NCI-H146 treated with DMSO at 0.1 percent for 48 hours (cell line): ENCODE measurements at regions not wholly inside any gene's neighbourhood (a gene's known extent, or its start where the extent isn't known, plus 50 kb on each side); places are given as distances from the start of the nearest gene placed in this dataset.
"Not testable (repeated sequence)": the region's sequence is repeated elsewhere in the genome, so short reads cannot be mapped to it uniquely, and the experiment has no call there.

Experiments
- DNase-seq: peaks from one replicate; lab custom pipeline; 2025; ENCODE audit not compliant: unreplicated experiment; lab: John Stamatoyannopoulos, UW

DNA sequence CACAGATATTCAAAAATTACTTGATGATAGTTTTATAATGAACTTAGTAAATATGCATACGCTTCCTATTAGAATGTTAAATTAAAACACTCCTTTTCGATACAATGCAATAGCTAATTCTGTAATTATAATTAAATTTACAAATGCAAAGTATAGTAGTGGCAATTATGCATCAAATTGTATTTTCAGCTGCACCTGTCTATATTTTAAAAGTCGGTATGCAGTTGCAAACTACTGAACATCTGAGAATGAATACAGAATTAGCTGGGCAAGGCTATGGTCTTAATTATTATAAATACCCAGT, 110.4 kb upstream of the ARHGAP42 start:
- DNase-seq = no peak

DNA sequence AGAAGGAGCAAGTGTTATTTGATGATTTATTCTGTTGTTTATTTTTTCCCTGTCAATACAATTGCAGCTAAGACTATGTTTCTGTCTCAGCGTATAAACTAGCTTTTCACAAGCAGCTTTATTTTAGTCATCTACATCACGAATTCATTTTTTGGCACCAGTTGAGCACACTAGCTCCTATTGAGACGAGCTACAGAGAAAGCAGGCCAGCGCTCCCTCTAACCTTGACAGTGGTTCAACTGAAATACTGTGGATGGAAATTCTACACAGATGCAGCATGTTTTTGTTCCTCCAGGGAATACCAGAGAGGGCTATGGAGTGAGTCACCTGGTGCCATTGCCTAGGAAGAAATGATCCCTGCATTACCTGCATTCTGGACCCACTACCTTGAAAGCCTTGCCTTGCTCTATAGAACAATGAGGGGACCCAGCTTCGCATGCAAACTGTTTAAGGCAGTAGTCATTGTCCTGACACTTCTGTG, 108.2 kb upstream of the ARHGAP42 start:
- no peak for DNase-seq

DNA sequence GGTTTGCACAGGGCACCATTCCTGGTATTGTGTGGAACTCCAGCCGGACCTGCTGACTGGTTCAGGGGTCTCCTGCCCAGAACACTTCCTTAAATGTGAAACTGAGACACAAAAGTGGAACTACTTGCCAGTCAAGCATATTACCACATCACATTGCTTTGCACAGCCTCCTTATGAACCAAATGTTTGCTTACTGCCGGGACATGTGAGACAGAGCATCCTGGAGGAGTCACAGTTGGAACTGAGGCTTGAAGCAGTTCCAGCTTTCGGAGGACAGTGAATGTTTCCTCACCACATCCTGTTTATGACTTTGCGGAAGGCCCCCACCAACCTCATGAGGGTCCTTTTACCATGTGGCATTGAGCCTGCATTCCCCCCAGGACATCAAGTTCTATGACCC, 105.8 kb upstream of the ARHGAP42 start:
- DNase-seq = no peak

DNA sequence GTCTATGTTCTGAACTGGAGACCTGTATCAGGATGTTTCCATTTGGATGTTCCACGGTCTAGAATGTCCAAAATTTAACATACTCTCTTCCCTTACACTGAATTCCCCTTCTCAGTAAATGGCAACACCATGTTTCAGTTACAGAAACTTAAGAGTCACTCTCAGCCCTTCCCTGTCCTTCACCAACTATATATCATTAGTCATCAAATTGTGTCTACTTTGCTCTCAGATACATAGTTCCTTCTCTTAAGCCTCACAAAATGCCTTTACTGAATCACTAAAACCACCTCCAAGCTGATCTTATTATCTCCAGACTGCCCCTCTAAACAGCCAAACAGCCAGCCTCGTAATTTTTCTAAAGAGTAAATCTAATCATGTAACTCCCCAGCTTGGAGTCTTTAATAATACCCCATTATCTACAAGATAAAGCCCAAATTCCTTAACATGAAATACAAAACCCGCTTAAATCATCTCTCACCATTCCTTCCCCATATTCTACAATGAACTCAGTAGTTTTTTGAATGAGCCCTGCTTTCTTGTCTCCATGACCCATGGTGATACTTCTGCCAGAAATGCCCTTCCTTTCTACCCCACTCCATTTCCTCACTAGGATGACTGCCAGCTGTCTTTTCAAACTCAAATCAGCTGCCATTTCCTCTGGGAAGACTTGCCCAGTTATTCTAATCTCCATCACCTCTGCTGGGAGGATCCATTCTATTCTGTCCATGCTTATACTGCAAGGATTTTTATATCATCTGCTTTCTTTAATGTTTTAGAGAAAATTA, 102.7 kb upstream of the ARHGAP42 start:
- DNase-seq = no peak

DNA sequence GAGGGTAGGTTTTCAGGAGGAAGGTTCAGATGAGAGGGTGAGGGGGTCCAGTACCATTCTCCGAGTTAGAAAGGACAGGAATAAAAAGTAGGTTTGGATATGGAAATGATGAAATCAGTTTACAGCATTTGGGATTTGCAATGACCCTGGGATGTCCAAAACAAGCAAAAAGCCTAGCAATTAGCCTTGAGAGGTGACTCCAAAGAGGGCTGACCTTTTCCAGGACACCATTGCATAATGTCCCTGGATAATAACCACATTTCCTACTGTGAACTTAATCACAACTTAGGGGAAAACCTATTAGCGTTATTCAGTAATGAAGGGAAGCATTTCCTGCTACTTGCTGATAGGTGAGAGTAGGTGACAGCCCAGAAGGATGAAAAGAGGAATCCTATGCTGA, 101.4 kb upstream of the ARHGAP42 start:
- DNase-seq = no peak

DNA sequence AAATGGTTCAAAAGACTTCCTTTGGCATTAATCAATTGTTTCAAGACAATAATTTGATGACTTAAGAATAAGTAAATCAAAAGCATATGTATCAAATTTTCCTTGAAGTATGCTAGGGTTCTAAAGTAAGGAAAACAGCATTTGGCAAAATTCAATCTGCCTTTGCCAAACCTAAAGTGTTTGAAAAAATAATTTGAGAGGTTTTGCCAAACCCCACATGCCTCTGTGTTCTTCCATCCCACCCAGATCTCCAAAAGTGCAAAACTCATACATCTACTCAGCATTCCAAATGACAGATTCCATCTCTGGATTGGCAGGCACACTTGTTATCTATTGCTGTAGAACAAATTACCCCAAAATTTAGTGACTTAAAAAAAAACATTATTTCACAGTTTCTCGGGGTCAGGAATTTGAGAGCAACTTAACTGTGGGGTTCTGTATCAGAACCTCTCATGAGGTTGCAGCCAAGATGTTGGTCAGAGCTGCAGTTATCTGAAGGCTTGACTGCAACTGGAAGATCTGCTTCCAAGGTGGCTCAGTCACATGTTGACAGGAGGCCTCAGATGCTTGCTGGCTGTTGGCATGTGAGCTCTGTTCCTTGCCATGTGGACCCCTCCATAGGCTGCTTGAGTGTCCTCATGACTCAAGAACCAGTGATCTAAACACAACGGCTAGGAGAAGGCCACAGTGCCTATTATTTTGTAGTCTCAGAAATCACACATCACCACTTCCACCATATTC, 100.6 kb upstream of the ARHGAP42 start:
- no peak for DNase-seq

DNA sequence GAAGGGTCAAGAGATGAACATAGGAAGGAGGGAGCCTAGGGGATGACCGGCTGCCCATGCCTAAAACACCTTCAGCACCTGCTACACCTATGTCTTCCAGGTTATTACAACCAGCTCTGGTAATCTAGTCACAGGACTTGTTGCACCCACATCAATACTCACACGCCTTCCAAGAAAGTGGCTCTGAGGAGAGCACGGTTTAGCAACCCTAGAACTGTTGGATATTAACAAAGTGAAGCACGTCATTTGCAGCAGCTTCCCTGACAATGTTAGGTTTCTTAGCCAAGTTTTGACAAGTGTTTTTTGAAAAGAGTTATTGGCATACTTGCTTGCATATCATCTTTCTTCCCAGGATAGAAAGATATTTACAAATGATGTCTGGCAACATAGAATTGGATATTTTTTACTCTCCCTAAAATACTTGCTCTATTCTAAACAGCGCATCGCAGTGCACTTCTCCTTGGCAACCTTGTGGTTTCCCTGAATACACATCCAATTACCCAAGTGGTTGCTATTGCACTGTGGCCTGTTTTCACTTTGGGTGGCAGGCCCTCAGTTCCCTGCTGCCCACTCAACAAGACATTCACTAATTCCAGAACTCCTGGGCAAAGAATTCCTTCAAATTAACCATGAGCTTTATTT, 94.3 kb upstream of the ARHGAP42 start:
- no peak for DNase-seq

DNA sequence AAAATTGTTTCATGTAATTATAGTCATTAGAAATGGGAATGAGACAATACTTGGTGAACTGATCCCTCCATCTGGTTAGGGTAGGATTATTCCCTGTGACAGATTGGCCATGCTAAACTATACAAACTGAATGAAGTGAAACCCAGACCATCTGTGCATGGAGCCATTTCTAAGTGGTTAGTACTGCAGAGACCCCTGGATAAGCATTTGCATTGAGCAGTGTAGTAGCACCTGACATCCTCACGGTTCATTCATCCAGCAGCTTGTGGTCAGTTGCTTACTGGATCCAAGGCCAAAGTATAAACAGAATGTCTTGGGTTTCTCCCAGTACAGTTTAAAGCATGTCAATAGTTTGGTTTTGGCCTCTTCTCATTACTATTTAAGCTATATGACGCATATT, 93.8 kb upstream of the ARHGAP42 start:
- no peak for DNase-seq

DNA sequence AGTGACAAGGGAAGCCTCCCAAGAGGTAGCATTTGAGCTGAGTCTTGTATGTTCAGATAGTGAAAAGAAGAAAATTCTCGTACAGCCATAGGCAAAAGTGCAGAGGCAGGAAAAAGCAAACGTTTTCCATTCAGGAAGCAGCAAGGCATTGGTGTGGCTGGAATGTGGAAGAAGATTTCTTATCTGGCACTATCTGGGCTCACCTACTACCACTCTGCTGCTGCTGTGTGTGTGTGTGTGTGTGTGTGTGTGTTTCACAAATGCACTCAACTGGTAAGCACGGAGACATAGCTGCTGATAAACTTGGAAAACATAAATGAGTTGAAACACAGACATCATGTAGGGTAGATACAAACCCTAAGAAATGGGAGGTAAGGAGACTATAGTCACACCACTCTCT, 92.8 kb upstream of the ARHGAP42 start:
- no peak for DNase-seq

DNA sequence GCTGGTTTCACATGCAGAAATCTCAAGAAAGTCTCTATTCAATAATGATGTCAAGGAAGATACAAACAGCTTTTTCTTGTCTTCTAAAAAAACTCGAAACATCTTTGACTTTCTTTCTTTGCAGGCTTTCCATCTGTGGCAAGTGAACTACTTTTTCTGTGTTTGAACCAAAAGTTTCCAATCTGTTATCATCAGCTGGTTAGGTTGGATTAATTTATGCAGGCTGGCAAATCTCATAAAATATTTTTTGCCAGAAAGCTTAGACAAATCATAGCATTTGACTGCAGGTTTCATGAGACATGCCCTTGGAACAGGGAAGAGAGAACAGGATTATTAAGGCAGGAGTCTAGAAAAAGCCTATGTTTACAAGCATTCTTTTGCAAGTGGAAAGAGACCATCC, 86.1 kb upstream of the ARHGAP42 start:
- DNase-seq = no peak

DNA sequence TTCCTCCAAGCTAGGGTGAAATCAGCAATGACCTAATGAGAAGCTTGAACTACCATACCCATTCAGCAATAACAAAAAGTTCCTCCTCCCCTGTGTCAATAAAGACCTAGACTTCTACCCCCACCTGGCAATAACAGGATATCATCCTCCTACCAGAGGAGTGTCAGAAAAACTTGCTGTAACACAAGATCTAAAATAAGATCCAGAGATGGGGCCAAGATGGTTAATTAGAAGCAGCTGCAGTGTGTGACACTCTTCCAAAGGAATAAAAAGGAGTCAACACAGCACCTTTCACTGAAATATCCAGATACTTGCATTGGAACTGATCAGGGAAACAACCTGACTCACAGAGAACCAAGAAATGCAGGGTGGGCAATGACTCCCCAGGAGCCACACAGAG, 84.4 kb upstream of the ARHGAP42 start:
- DNase-seq = no peak

DNA sequence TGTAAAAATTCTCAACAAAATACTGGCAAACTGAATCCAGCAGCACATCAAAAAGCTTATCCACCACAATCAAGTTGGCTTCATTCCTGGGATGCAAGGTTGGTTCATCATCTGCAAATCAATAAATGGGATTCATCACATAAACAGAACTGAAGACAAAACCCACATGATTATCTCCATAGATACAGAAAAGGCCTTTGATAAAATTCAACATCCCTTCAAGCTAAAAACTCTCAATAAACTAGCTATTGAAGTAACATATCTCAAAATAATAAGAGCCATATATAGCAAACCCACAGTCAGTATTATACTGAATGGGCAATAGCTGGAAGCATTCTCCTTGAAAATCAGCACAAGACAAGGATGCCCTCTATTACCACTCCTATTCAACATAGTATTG, 79.3 kb upstream of the ARHGAP42 start:
- not testable (repeated sequence) for DNase-seq

DNA sequence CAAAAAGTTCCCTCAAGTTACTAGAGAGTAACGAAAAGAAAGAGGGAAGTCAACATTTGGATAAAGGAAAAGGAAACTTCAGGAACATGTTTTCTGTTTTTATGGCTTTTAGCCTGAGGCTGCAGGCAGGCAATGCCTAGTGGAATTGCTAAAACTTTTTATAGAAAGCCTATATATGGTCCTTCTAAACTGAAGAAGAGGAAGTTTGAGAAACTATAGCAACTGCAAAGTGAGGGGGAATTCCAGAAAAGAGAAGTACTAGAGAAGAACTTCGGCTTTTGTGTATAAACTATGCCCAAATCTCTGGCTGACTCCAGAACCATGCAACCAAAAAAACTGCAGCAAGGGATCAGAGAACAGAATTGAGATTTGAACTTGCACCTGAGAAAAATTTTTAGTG, 74.3 kb upstream of the ARHGAP42 start:
- DNase-seq = no peak

DNA sequence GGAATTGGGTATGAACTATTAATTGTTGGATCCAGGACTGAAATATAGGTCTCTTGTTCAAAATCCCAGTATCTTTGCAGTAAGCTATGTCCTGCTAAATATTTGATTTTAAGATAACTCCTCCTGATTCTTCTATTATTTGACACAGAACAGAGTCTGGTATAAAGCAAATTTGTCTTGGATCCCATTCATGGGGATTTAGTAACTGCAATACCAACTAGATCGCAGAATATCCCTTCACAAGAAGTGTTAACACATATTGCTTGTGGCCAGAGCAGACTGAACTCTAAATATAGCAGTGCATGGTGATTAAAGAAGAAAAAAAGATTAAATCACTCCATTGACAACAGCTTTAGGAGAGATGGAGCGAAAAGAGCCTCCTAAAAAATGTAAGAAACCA, 68.2 kb upstream of the ARHGAP42 start:
- DNase-seq = no peak

DNA sequence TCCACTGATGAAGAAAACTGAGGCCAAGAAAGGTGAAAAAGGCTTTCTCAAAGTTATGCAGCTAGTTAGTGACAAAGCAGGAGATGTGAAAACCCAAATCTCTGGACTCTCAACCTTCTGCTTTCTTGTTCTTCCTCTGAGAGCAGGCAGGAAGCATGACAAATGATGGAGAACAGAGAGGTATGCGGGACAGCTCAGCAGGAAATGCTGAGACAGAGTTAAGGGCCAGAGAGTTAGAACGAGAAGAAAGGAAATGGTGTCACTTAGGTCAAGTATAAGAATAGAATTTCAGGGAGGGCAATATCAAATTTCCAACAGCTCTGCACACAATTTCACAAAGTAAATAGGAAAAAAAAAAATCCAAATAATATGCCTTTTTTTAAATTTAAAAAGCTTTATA, 67.6 kb upstream of the ARHGAP42 start:
- DNase-seq = no peak

DNA sequence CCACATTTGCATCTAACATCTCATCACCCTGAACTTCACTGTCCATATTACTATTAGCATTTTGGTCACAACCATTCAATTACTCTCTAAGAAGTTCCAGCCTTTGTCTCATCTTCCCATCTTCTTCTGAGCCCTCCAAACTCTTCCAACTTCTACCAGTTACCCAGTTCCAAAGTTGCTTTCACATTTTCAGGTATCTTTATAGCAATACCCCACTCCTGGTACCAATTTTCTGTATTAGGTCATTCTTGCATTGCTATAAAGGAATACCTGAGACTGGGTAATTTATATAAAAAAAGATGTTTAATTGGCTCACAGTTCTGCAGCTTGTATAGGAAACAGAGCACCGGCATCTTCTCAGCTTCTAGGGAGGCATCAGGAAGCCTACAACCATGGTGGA, 64.7 kb upstream of the ARHGAP42 start:
- DNase-seq = no peak

DNA sequence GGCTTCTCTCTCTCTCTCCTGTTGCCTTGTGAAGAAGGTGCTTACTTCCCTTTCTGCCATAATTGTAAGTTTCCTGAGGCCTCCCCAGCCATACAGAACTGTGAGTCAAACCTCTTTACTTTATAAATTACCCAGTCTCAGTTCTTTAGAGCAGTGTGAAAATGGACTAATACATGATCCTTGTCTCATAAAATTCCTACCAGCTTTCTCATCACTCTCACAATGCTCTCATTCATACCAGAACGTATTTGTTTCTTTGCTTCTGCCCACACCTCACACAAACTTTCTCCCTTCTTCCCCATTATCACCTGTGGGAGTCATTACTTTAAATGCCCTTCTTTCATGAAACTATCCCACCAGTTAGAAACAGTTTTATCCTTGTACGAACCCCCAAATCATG, 62.7 kb upstream of the ARHGAP42 start:
- no peak for DNase-seq

DNA sequence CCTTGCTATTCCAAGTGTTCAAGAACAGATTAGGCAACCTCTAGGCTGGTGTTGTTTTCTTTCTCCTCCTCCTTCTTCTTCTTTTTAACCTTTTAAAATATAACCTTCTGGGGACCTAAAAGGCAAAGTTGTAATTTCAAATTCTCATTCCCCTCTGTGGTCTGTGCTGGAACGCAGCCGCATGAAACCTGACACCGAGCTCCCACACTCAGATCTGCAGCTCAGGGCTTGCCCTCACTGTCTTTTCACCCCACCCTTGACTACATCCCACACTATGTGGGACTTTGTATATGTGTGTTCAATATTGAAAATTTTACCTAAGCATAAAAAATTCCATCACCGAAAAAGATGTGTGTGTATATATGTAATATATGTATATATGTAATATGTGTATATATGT, 62.0 kb upstream of the ARHGAP42 start:
- DNase-seq = no peak

DNA sequence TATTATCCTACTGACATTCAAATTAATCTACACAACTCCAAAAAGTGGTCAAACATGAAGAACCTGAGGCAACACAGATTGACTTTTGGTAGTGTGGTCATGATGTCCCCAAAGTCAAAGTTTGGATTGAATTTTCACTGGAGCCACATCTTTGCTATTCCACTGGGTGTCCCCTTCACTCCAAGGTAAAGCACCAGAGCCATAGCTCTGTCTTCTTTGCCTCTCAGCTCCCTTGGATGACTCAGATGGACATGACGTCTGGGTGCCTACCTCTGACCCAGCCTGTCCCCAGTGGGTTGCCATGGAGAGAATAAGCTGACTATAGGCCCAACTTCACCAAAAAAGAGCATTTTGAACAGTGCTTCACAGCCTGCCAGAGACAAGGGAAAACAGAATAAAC, 57.4 kb upstream of the ARHGAP42 start:
- no peak for DNase-seq

DNA sequence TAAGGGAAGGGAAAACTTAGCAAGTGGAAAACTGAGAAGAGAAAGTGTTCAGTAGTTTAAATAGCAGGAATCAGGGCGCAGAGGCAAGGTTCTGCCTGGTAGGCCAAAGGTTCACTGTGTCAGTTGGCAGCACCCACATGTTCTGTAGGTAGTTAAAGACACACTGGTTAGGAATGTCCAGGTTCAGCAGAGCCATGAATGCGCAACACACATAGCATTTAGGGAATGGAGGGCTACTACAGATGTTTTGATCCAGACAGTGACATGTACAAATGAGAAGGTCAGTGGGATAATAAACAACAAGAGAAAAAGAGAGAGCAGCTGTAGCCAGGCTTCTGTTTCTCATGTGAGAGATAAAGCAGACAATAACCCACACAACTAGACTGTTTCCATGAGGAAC, 56.2 kb upstream of the ARHGAP42 start:
- no peak for DNase-seq

DNA sequence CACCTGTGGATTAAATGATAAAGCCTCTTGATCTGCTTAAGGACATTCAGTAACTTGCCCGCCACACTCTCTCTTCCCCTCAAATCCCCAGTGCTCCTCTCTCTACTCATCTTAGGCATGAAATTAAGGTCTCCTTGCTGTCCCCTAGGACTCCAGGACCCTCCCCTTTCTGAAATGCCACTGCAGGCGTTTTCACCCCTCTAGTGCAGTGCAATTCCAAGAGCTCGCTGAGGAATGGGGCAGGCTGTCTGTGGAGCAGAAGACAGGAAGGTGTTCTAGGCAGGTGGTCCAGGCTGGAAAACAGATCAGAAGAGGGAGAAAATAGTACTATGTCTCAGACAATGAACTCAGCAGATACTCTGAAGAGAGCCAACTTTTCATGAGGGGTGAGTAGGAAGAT, 55.8 kb upstream of the ARHGAP42 start:
- no peak for DNase-seq

DNA sequence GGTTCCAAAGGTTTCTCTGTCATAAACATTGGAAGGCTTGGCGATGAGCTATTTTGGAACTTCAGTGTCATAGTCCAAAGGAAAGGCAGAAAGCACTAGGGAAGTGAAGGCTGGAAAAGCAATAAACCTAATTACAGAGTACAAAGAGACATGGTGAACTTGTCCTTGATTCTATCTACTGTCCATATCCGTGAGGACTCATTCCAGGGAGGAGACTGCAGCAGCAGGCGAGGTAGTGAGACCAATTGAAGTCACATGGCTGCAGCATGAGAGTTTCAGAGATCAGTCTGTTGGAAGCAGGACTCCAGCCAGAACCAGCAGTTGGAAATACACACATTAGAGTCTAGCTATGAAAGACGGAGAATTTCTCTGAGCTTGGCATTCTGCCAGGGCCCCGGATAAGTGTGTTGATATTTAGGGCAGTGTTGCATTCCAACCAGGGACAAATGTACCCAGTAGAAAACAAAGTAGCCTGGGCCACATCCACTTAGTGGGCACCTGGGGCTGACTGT, 54.1 kb upstream of the ARHGAP42 start:
- DNase-seq = no peak
